GM23338 (cell line): ENCODE measurements at regions not wholly inside any gene's neighbourhood (a gene's known extent, or its start where the extent isn't known, plus 50 kb on each side); places are given as distances from the start of the nearest gene placed in this dataset.

ENCODE experiments used
- CTCF ChIP-seq, 2 experiments: fragments of 200-600 bp in 1 of 2; sonication (generic) in 1 of 2; conservative IDR thresholded peaks; 2 replicates each; pipeline versions ENCODE4 v1.5.1 to v1.6.1; 2016 to 2017; ENCODE audit warnings: antibody characterized with exemption in 2 of 2, low read depth in 2 of 2, mild to moderate bottlenecking in 2 of 2, moderate library complexity in 1 of 2
- ETS1 ChIP-seq: IDR thresholded peaks from 2 replicates; pipeline ENCODE4 v1.6.1; 2016; ENCODE audit warnings: antibody characterized with exemption
- NANOG ChIP-seq: IDR thresholded peaks from 2 replicates; pipeline ENCODE4 v1.6.1; 2016; ENCODE audit warnings: antibody characterized with exemption, borderline replicate concordance
- ZNF114 ChIP-seq: fragments of 250-450 bp; sonication (Bioruptor Pico); IDR thresholded peaks from 2 replicates; pipeline ENCODE4 v1.5.0; 2020; ENCODE audit warnings: mild to moderate bottlenecking, moderate library complexity
- ZNF331 ChIP-seq: fragments of 250-450 bp; sonication (Bioruptor Pico); IDR thresholded peaks from 2 replicates; pipeline ENCODE4 v1.5.0; 2020; ENCODE audit warnings: low read depth, mild to moderate bottlenecking, moderate library complexity
- ZNF462 ChIP-seq: fragments of 250-450 bp; sonication (Bioruptor Pico); IDR thresholded peaks from 2 replicates; pipeline ENCODE4 v1.5.0; 2020; ENCODE audit warnings: mild to moderate bottlenecking, moderate library complexity

- TF ChIP-seq CTCF (conservative IDR thresholded peaks at IDR 0.05; ENCODE audit: low read depth in 2 of 2) = no peak
- TF ChIP-seq ETS1 = no peak
- no peak for TF ChIP-seq ZNF331
- TF ChIP-seq ZNF114 = no peak
- TF ChIP-seq ZNF462 (CRISPR knock-in tag) = no peak
- no peak for TF ChIP-seq NANOG
These were observed 93.4 kb downstream of the ZNF736 start (continued) for GRCh38 chr7:64407148-64407547.
